GM18499 (cell line): ENCODE measurements at regions not wholly inside any gene's neighbourhood (a gene's known extent, or its start where the extent isn't known, plus 50 kb on each side); places are given as distances from the start of the nearest gene placed in this dataset.
"Not testable (repeated sequence)": the region's sequence is repeated elsewhere in the genome, so short reads cannot be mapped to it uniquely, and the experiment has no call there.

Source experiments
- ATAC-seq: cut with Tn5 transposase; IDR thresholded peaks from one replicate; pipeline ENCODE4 v1.9.1; 2021; ENCODE audit warnings: moderate number of reproducible peaks; ENCODE audit not compliant: insufficient read depth, unreplicated experiment

DNA sequence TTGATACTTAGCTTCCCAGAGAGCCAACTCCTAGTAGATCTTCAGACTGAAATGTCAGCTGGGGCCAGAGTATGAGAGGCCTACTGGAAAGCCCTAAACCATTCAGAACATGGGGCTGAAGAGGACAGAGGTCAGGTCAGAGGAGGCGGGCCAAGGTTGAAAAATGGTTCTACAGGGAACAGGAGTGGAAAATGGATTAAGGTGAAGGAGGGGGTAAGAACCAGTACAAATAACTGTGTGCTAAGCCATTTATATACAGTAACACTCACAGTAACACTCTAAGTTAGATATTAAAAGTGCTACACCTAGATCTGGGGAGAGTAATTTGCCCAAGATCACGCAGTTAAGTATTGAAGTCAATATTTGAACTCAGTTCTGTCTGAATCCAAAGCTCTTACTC is 313.2 kb upstream of the MAP3K7 start:
- ATAC-seq: no peak

GRCh38 chr6:90898763-90899162 is 311.9 kb upstream of the MAP3K7 start:
- no peak for ATAC-seq

DNA sequence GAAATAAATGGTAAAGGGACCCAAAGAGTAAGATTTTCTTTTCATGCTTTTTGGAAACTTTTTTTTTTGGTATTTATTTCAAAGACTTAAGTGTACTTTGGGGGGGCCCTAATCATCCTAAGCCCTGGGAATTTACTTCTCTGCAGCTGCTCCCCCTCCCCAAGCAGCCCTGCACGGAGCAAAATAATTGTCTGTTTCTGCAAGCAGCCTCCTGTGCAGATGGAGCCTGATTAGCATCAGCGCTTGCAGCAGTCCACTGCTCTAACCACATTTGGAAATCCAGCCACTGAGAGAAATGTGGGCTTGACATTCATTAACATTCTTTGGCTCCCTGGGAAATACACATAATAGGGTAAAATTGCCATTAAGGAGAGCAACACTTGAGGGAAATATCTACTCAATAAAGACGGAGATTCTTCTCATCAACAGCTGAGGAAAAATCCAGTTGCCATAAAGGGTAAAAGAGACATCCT is 309.2 kb upstream of the MAP3K7 start:
- no peak for ATAC-seq

DNA sequence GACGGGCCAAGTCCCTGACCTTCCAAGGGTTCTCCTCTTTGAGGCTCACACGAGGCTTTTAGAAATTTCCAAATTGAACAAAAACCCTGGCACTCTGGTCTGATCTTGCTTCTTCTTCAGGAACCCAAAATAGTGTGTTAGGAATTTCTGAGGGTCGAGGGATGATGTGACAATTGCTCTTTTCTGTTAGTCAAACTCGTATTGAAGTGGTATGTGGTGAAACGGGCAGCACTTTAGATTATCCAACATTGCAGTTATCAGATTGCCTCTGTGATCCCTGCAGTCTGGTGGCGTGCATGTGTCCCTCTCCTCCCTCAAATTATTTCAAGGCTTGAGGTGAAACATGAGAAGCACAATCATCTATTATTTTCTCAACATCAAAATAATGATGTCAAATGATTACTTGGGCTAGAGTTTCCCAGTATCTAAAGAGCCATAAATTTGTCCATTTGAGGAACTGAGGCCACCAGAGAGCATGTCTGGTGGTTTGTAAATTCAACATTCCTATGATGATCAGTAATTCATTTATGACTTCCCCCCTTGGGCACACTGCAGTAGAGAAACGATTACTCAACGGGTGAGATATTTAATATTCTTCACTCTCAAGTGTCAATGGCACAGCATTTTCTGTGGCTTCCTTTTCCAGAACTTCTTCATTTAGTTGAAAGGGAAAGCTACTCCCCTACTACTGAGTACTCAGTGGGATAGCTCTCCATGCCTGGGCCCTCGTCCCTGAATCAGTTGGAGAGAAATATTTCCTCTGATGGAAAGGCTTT is 308.6 kb upstream of the MAP3K7 start:
- ATAC-seq: no peak

DNA sequence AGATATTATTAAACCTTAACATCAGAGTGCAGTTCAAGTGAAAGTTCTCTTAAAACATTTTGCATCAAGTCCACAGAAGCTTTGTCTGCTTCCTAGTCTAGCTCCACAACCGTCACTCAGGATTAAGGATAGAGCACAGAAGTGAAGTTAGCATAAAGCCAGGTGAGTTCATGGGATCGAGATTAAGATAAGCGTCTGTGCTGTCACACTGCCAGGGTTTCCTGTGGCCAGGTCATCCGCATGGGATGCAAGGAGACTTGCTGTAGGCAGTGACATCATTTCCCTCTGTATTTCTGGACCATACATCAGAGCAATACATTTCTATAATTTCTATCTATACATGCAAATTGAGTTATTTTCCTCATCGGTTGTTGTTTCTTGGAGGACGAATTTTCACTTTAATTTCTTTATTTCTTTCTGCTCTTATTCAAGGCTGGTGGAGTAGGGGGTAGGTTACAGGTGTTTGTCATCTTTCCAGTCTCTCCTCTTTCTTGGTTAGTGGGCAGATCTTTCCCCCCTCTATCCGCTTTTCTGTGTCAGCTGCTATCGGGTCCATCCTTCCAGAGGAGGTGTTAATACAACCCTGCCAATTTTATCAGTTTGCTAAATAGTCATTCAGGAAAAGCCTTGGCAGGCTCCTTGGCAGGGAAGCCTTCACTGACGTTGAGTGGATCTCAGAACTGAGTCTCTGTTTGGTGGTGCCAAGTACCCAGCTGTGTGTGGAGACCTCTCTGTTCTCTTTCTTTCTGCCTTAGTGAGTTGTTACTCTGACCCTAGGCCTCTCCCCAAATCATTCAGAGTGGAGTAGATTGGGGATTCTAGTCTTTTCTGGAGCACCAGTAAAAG is 307.6 kb upstream of the MAP3K7 start:
- no peak for ATAC-seq

- no peak for ATAC-seq
Measured at GRCh38 chr6:90893400-90893799, 306.5 kb upstream of the MAP3K7 start.

GRCh38 chr6:90892271-90892670 is 305.4 kb upstream of the MAP3K7 start:
- no peak for ATAC-seq

- ATAC-seq: no peak
Measured at GRCh38 chr6:90891355-90891754, 304.5 kb upstream of the MAP3K7 start.

DNA sequence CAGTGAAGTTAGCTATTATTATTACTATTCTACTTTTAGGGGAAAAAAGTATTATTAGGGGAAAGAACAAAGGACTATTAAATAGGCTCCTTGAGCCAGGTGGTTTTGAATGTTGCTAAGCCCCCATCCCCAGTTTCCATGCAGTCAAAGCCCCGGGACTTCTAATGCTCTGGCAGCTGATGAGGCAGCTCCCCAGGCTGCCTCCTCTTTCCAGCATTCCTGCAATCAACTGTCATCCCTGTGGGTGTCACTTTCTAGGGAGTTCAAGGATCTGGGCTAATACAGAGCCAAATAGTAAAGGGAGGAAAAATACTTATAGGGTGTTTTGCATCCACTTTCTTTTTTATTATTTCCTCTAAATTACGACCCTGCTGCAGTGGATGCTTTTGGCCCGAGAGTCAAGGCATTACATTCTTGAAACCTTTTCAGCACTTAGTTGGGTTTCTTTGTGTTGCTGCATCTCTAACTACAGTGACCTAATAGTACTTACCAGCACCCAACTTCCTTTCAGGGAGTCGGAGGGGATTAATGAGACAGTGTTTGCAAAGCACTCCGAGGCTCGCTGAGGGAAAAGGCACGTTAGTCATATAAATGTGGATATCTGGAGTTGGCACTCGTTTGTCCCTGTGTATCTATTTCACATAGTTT is 303.9 kb upstream of the MAP3K7 start:
- no peak for ATAC-seq

DNA sequence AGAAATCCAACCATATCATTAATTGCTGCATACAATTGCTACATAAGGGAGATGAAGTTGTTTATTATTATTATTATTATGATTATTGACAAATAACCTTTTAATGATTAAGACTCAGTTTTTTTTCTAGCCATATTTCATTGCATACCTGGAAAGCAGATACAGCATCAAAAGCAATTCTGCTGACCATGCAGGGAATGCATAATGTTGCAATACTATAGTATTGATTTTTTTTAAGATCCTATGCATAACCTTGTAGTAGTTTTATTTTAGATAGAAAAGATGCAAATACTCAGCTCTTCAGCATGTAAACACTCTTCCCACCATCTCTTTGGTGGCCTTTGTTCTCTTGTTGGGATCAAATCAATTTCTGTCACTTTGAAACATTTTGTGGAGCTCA is 300.9 kb upstream of the MAP3K7 start:
- no peak for ATAC-seq

DNA sequence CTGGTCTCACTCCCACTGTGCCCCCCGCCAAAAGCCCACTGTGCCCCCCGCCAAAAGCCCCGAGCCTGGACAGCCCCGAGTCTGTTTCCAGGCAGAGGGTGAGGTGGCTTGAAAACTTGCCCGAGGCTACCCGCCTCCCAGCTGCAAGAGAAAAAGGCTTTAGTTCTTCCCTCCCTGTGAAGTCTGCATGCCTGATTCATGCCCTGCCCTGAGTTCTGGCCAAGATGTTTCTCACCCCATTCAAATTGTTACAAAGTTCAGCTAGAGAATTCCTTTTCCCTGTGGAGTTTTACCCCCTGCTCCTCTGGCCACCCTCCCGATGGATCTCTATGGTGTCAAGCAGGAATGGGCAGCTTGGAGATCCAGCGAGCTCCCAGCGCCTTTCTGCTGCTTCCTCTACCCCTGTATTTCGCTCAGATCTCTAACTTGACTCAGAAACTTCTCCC is 298.8 kb upstream of the MAP3K7 start:
- ATAC-seq: no peak

- ATAC-seq: not testable (repeated sequence)
Measured at GRCh38 chr6:90885137-90885536, 298.3 kb upstream of the MAP3K7 start.

DNA sequence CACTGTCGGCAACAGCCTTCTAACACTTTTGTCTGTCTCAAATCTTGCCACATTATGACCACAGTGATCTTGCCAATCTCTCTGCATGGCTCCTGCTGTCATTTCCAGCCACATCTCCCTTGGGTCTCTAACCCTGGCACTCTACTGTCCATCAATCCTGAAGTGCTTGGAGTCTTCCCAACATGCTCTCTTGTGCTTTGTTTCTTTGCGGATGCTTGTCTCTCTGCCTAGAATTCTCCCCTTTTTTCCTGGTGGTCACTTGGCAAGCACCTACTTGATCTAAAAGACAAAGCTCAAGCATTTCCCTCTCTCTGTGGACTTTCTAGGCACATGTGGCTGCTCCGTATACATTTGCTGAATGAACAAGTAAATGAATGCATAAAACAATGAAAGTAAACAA is 290.7 kb upstream of the MAP3K7 start:
- ATAC-seq: no peak

DNA sequence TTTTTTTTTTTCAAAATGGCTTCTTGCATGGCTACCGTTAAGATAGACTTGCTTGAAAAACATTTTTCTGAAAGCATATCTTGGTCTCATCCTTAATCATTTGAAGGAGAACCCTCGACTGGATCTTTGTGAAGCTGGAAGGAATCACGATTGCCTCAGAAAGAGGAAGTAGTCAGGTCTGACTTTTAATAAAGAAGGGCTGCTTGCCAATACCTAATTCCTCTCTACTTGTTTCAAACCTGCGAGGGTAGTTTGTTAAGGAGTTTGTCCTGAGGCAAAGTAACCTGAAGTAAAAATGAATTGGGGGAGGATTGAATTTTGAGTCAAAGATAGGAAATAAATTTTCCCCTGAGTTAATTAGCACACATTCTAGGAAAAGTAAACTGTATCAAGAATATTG is 288.1 kb upstream of the MAP3K7 start:
- no peak for ATAC-seq

- ATAC-seq: no peak
Measured at GRCh38 chr6:90872981-90873380, 286.1 kb upstream of the MAP3K7 start.

- ATAC-seq: no peak
Measured at GRCh38 chr6:90870561-90870960, 283.7 kb upstream of the MAP3K7 start.

DNA sequence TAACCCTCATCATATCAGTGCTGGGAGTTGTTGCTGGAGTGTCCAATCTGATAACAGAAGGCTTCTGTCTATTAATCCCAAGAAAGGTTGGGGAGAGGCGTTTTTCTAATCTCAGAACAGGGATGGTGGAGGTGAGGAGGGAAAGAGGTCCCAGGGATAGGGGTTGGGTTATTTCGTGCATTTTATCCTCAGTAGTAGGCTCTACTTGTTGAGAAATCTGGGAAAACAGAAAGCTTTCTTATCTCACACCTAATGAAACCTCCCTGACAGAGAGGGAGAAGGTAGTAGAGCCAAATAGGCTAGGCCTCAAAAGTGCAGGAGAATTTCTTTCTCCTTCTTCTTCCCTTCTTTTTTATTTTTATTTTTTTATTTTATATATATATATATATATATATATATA is 281.8 kb upstream of the MAP3K7 start:
- ATAC-seq: no peak

DNA sequence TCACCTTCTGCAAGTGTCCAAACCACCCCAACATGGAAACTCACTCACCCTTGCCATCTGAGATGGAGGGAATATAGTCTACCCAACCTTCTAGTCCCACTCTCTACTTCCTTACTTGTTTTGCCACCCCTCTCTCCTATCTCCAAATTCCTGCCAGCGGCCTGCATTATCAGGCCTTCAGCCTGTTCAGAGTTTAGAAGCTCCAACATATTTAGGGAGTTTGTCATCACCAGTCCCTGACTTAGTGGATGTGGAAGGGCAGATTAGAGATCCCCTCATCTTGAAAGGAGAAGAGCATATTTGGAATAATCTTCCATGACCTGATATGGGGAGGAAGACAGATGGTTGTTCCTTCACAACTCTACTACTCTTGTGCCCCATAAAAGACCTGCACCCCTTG is 281.4 kb upstream of the MAP3K7 start:
- ATAC-seq: no peak

DNA sequence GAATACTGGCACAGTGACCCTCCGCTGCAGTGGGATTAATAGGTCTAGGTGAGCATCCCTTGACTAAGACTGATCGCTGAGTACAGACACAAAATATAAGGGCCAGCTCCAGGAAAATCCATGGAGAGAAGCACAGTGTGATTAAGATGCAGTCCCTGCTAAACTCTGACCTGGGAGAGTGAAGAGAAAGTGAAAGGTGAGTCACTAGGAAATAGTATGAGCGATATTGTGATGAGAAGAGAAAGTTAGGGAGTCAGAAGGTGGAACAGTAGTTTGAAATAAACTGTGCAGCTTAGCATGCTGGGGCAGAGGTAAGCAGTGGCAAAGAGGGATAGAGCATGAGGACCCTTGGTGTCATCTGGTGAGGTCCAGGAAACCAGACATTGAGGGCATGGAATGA is 278.6 kb upstream of the MAP3K7 start:
- ATAC-seq: no peak

GRCh38 chr6:90863043-90863442 is 276.2 kb upstream of the MAP3K7 start:
- no peak for ATAC-seq
